Glomerular visceral epithelial cell (primary cell): ENCODE measurements at regions not wholly inside any gene's neighbourhood (a gene's known extent, or its start where the extent isn't known, plus 50 kb on each side); places are given as distances from the start of the nearest gene placed in this dataset.
A peak's percentile ranks its signal among the peaks of the same experiment; 100 is the strongest.

Experiments used
- DNase-seq: peaks from one replicate; pipeline ENCODE4 v3.0.0-alpha.2; 2016; ENCODE audit errors: extremely low spot score

GRCh38 chr1:73644198-73644597 lies 553.8 kb downstream of the LRRIQ3 start:
- DNase-seq, result no peak

GRCh38 chr1:73639494-73639893 lies 558.5 kb downstream of the LRRIQ3 start:
- no peak for DNase-seq

GRCh38 chr1:73637264-73637663 lies 560.7 kb downstream of the LRRIQ3 start:
- no peak for DNase-seq

- no peak for DNase-seq
These were observed 563.0 kb downstream of the LRRIQ3 start for GRCh38 chr1:73635021-73635420.

- DNase-seq, result no peak
These were observed 570.3 kb downstream of the LRRIQ3 start for GRCh38 chr1:73627723-73628122.

GRCh38 chr1:73626326-73626725 lies 571.6 kb downstream of the LRRIQ3 start:
- DNase-seq, result no peak

GRCh38 chr1:73623946-73624345 lies 574.0 kb downstream of the LRRIQ3 start:
- DNase-seq, result no peak

- DNase-seq, result no peak
These were observed 580.8 kb downstream of the LRRIQ3 start for GRCh38 chr1:73617145-73617544.

GRCh38 chr1:73611681-73612080 lies 586.3 kb downstream of the LRRIQ3 start:
- no peak for DNase-seq

GRCh38 chr1:73604739-73605138 lies 593.2 kb downstream of the LRRIQ3 start:
- no peak for DNase-seq

- no peak for DNase-seq
These were observed 593.8 kb downstream of the LRRIQ3 start for GRCh38 chr1:73604211-73604610.

GRCh38 chr1:73593804-73594203 lies 604.2 kb downstream of the LRRIQ3 start:
- DNase-seq, result peak; percentile 35

GRCh38 chr1:73593364-73593763 lies 604.6 kb downstream of the LRRIQ3 start:
- peak; percentile 70 for DNase-seq

GRCh38 chr1:73587080-73587479 lies 610.9 kb downstream of the LRRIQ3 start:
- no peak for DNase-seq

- no peak for DNase-seq
These were observed 620.8 kb downstream of the LRRIQ3 start for GRCh38 chr1:73577206-73577605.

- DNase-seq, result no peak
These were observed 621.9 kb downstream of the LRRIQ3 start for GRCh38 chr1:73576083-73576482.

- DNase-seq, result no peak
These were observed 633.7 kb downstream of the LRRIQ3 start for GRCh38 chr1:73564294-73564693.

GRCh38 chr1:73556270-73556669 lies 641.7 kb downstream of the LRRIQ3 start:
- no peak for DNase-seq

GRCh38 chr1:73537400-73537799 lies 660.6 kb downstream of the LRRIQ3 start:
- DNase-seq, result no peak

GRCh38 chr1:73517603-73518191 lies 680.3 kb downstream of the LRRIQ3 start:
- no peak for DNase-seq

GRCh38 chr1:73516451-73516850 lies 681.5 kb downstream of the LRRIQ3 start:
- no peak for DNase-seq

GRCh38 chr1:73511038-73511437 lies 686.9 kb downstream of the LRRIQ3 start:
- no peak for DNase-seq

GRCh38 chr1:73500154-73500553 lies 697.8 kb downstream of the LRRIQ3 start:
- no peak for DNase-seq

GRCh38 chr1:73499671-73500070 lies 698.3 kb downstream of the LRRIQ3 start:
- DNase-seq, result no peak
